ENCODE measurements at regions not wholly inside any gene's neighbourhood (a gene's known extent, or its start where the extent isn't known, plus 50 kb on each side); places are given as distances from the start of the nearest gene placed in this dataset.

- Mint-ChIP-seq H3K4me3 (no peak overlapping the region), H3K9me3 (ENCODE audit: insufficient read depth) (no peaks in the 10 kb centered on the region), H3K4me1 (ENCODE audit: low read depth) (no peaks in the 10 kb centered on the region), H3K36me3 (ENCODE audit: low read depth) (no peaks in the 10 kb centered on the region), H3K27ac (no peak overlapping the region), H3K27me3 (ENCODE audit: low read depth) (peaks cover 4% of the 10 kb centered on the region)
- DNase-seq (no peak), ATAC-seq (no peak)
- ChIA-PET POLR2A (no interaction called here), CTCF (no interaction called here)
Measured at GRCh38 chr7:17626235-17626634, 314.1 kb downstream of the SNX13 start.

- CTCF ChIA-PET: interaction anchor here (1.9 kb wide), 1 partner anchor 10 kb away, joined by 8 read pairs; no protein-coding TSS in a partner anchor
- ATAC-seq: no peak
Measured at GRCh38 chr7:17631061-17631460, 309.2 kb downstream of the SNX13 start.

GRCh38 chr7:17632384-17632783 is 307.9 kb downstream of the SNX13 start:
- ATAC-seq: no peak
- H3K4me1 Mint-ChIP-seq (ENCODE audit: low read depth): no peaks in the 10 kb centered on the region
- peaks cover 2% of the 10 kb centered on the region for H3K27me3 Mint-ChIP-seq (ENCODE audit: low read depth)
- no peak overlapping the region for H3K4me3 Mint-ChIP-seq
- no peak for DNase-seq
- ChIA-PET POLR2A (no interaction called here), CTCF (interaction anchor here (1.9 kb wide), 1 partner anchor 9 kb away, joined by 8 read pairs; no protein-coding TSS in a partner anchor)
- no peaks in the 10 kb centered on the region for H3K9me3 Mint-ChIP-seq (ENCODE audit: insufficient read depth)
- H3K36me3 Mint-ChIP-seq (ENCODE audit: low read depth): no peaks in the 10 kb centered on the region
- H3K27ac Mint-ChIP-seq: no peak overlapping the region

More at GRCh38 chr7:17631061-17631460, 309.2 kb downstream of the SNX13 start:
- Mint-ChIP-seq H3K27ac (no peak overlapping the region), H3K36me3 (ENCODE audit: low read depth) (no peaks in the 10 kb centered on the region), H3K4me1 (ENCODE audit: low read depth) (no peaks in the 10 kb centered on the region), H3K9me3 (ENCODE audit: insufficient read depth) (no peaks in the 10 kb centered on the region), H3K27me3 (ENCODE audit: low read depth) (no peaks in the 10 kb centered on the region), H3K4me3 (no peak overlapping the region)
- no peak for DNase-seq
- POLR2A ChIA-PET: no interaction called here

GRCh38 chr7:17633067-17633466 is 307.2 kb downstream of the SNX13 start:
- ATAC-seq (no peak), DNase-seq (no peak)
- Mint-ChIP-seq H3K4me1 (ENCODE audit: low read depth) (no peaks in the 10 kb centered on the region), H3K4me3 (no peak overlapping the region), H3K27me3 (ENCODE audit: low read depth) (peaks cover 2% of the 10 kb centered on the region), H3K36me3 (ENCODE audit: low read depth) (no peaks in the 10 kb centered on the region), H3K9me3 (ENCODE audit: insufficient read depth) (no peaks in the 10 kb centered on the region), H3K27ac (no peak overlapping the region)
- ChIA-PET POLR2A (no interaction called here), CTCF (no interaction called here)

GRCh38 chr7:17638727-17639126 is 301.6 kb downstream of the SNX13 start:
- DNase-seq: no peak
- ChIA-PET POLR2A (no interaction called here), CTCF (no interaction called here)
- H3K27me3 Mint-ChIP-seq (ENCODE audit: low read depth): peaks cover 4% of the 10 kb centered on the region
- ATAC-seq: no peak
- no peaks in the 10 kb centered on the region for H3K9me3 Mint-ChIP-seq (ENCODE audit: insufficient read depth)
- no peaks in the 10 kb centered on the region for H3K36me3 Mint-ChIP-seq (ENCODE audit: low read depth)
- no peaks in the 10 kb centered on the region for H3K4me1 Mint-ChIP-seq (ENCODE audit: low read depth)
- no peak overlapping the region for H3K27ac Mint-ChIP-seq
- no peak overlapping the region for H3K4me3 Mint-ChIP-seq

GRCh38 chr7:17640730-17641377 is 299.4 kb downstream of the SNX13 start:
- ATAC-seq: no peak
- ChIA-PET CTCF (interaction anchor here (1.8 to 2.5 kb wide), 2 partner anchors 9 to 10 kb away, joined by 5 to 8 read pairs; no protein-coding TSS in a partner anchor), POLR2A (no interaction called here)
- Mint-ChIP-seq H3K4me3 (no peak overlapping the region), H3K27ac (no peak overlapping the region), H3K9me3 (ENCODE audit: insufficient read depth) (no peaks in the 10 kb centered on the region), H3K27me3 (ENCODE audit: low read depth) (peaks cover 4% of the 10 kb centered on the region), H3K36me3 (ENCODE audit: low read depth) (no peaks in the 10 kb centered on the region), H3K4me1 (ENCODE audit: low read depth) (no peaks in the 10 kb centered on the region)
- DNase-seq: peak; percentile 33

- Mint-ChIP-seq H3K27me3 (ENCODE audit: low read depth) (peaks cover 5% of the 10 kb centered on the region), H3K4me1 (ENCODE audit: low read depth) (no peaks in the 10 kb centered on the region), H3K9me3 (ENCODE audit: insufficient read depth) (no peaks in the 10 kb centered on the region), H3K36me3 (ENCODE audit: low read depth) (no peaks in the 10 kb centered on the region), H3K27ac (no peak overlapping the region), H3K4me3 (no peak overlapping the region)
- ATAC-seq: no peak
- no peak for DNase-seq
- ChIA-PET CTCF (interaction anchor here (0.7 kb wide), 1 partner anchor 637 kb away, joined by 3 read pairs; no protein-coding TSS in a partner anchor), POLR2A (no interaction called here)
Measured at GRCh38 chr7:17645500-17645899, 294.8 kb downstream of the SNX13 start.

GRCh38 chr7:17646253-17646956 is 293.9 kb downstream of the SNX13 start:
- no peak overlapping the region for H3K27ac Mint-ChIP-seq
- no peaks in the 10 kb centered on the region for H3K36me3 Mint-ChIP-seq (ENCODE audit: low read depth)
- ATAC-seq: no peak
- peaks cover 5% of the 10 kb centered on the region for H3K27me3 Mint-ChIP-seq (ENCODE audit: low read depth)
- ChIA-PET POLR2A (no interaction called here), CTCF (interaction anchor here (0.7 to 0.8 kb wide), 2 partner anchors 638 to 663 kb away, joined by 3 to 4 read pairs; no protein-coding TSS in a partner anchor)
- no peaks in the 10 kb centered on the region for H3K9me3 Mint-ChIP-seq (ENCODE audit: insufficient read depth)
- H3K4me1 Mint-ChIP-seq (ENCODE audit: low read depth): no peaks in the 10 kb centered on the region
- H3K4me3 Mint-ChIP-seq: no peak overlapping the region
- no peak for DNase-seq

- ChIA-PET CTCF (interaction anchor here (1.1 to 1.4 kb wide), 2 partner anchors 10 to 642 kb away, joined by 3 to 5 read pairs; no protein-coding TSS in a partner anchor), POLR2A (no interaction called here)
- Mint-ChIP-seq H3K9me3 (ENCODE audit: insufficient read depth) (no peaks in the 10 kb centered on the region), H3K36me3 (ENCODE audit: low read depth) (no peaks in the 10 kb centered on the region), H3K4me3 (no peak overlapping the region), H3K4me1 (ENCODE audit: low read depth) (no peaks in the 10 kb centered on the region), H3K27me3 (ENCODE audit: low read depth) (peaks cover 6% of the 10 kb centered on the region), H3K27ac (no peak overlapping the region)
- ATAC-seq (no peak), DNase-seq (no peak)
Measured at GRCh38 chr7:17651341-17651740, 289.0 kb downstream of the SNX13 start.

GRCh38 chr7:17651863-17652385 is 288.4 kb downstream of the SNX13 start:
- Mint-ChIP-seq H3K36me3 (ENCODE audit: low read depth) (no peaks in the 10 kb centered on the region), H3K27me3 (ENCODE audit: low read depth) (peaks cover 4% of the 10 kb centered on the region), H3K4me1 (ENCODE audit: low read depth) (no peaks in the 10 kb centered on the region), H3K4me3 (no peak overlapping the region), H3K9me3 (ENCODE audit: insufficient read depth) (no peaks in the 10 kb centered on the region), H3K27ac (no peak overlapping the region)
- ChIA-PET POLR2A (no interaction called here), CTCF (interaction anchor here (1.1 kb wide), 1 partner anchor 642 kb away, joined by 3 read pairs; no protein-coding TSS in a partner anchor)
- no peak for DNase-seq
- no peak for ATAC-seq

- ChIA-PET CTCF (no interaction called here), POLR2A (no interaction called here)
- H3K9me3 Mint-ChIP-seq (ENCODE audit: insufficient read depth): no peaks in the 10 kb centered on the region
- H3K4me3 Mint-ChIP-seq: no peak overlapping the region
- H3K36me3 Mint-ChIP-seq (ENCODE audit: low read depth): no peaks in the 10 kb centered on the region
- no peaks in the 10 kb centered on the region for H3K4me1 Mint-ChIP-seq (ENCODE audit: low read depth)
- peaks cover 8% of the 10 kb centered on the region for H3K27me3 Mint-ChIP-seq (ENCODE audit: low read depth)
- ATAC-seq: no peak
- H3K27ac Mint-ChIP-seq: no peak overlapping the region
- no peak for DNase-seq
Measured at GRCh38 chr7:17654940-17655339, 285.4 kb downstream of the SNX13 start.

- peaks cover 6% of the 10 kb centered on the region for H3K27me3 Mint-ChIP-seq (ENCODE audit: low read depth)
- no peak overlapping the region for H3K27ac Mint-ChIP-seq
- no peaks in the 10 kb centered on the region for H3K36me3 Mint-ChIP-seq (ENCODE audit: low read depth)
- no peak for DNase-seq
- H3K4me3 Mint-ChIP-seq: no peak overlapping the region
- no peaks in the 10 kb centered on the region for H3K4me1 Mint-ChIP-seq (ENCODE audit: low read depth)
- no peak for ATAC-seq
- CTCF ChIA-PET: no interaction called here
- POLR2A ChIA-PET: no interaction called here
- H3K9me3 Mint-ChIP-seq (ENCODE audit: insufficient read depth): no peaks in the 10 kb centered on the region
Measured at GRCh38 chr7:17659126-17659525, 281.2 kb downstream of the SNX13 start.

Measured in activated CD8-positive, alpha-beta T cell treated with anti-CD3 and anti-CD28 coated beads, Interleukin-2, amount 10 ng/mL, durations not matched to agents 7 days and 5 days (primary cell).